Neural progenitor cell (in vitro differentiated cells): ENCODE measurements at regions not wholly inside any gene's neighbourhood (a gene's known extent, or its start where the extent isn't known, plus 50 kb on each side); places are given as distances from the start of the nearest gene placed in this dataset.
"Not testable (repeated sequence)": the region's sequence is repeated elsewhere in the genome, so short reads cannot be mapped to it uniquely, and the experiment has no call there.

Source experiments
- DNase-seq: peaks from one replicate; pipeline ENCODE4 v3.0.0-alpha.2; 2016; ENCODE audit warnings: low spot score
- H2AFZ ChIP-seq: fragments of 200-600 bp; sonication (generic); replicated peaks from 2 replicates; pipeline ENCODE4 v1.6.1; 2016; ENCODE audit warnings: antibody characterized with exemption
- H3F3A ChIP-seq: fragments of 200-600 bp; sonication (generic); 2 replicates; pipeline ENCODE4 v1.6.1; 2016; ENCODE audit warnings: antibody characterized with exemption, low read depth
- H3K27ac ChIP-seq: fragments of 200-600 bp; sonication (generic); 2 replicates; pipeline ENCODE4 v1.5.1; 2016; ENCODE audit warnings: mild to moderate bottlenecking
- H3K27me3 ChIP-seq: fragments of 200-600 bp; sonication (generic); 2 replicates; pipeline ENCODE4 v1.6.1; 2016; ENCODE audit warnings: mild to moderate bottlenecking, moderate library complexity
- H3K36me3 ChIP-seq: fragments of 200-600 bp; sonication (generic); 2 replicates; pipeline ENCODE4 v1.5.1; 2016
- H3K4me1 ChIP-seq: fragments of 200-600 bp; sonication (generic); 2 replicates; pipeline ENCODE4 v1.6.1; 2016; ENCODE audit warnings: mixed run types
- H3K4me2 ChIP-seq: fragments of 200-600 bp; sonication (generic); 2 replicates; pipeline ENCODE4 v1.6.1; 2016
- H3K4me3 ChIP-seq: fragments of 200-600 bp; sonication (generic); 2 replicates; pipeline ENCODE4 v1.5.1; 2016
- H3K79me2 ChIP-seq: fragments of 200-600 bp; sonication (generic); 2 replicates; pipeline ENCODE4 v1.6.1; 2016; ENCODE audit warnings: low read depth
- H3K9ac ChIP-seq: fragments of 200-600 bp; sonication (generic); 2 replicates; pipeline ENCODE4 v1.6.1; 2016
- H3K9me3 ChIP-seq: fragments of 200-600 bp; sonication (generic); 2 replicates; pipeline ENCODE4 v1.5.1; 2016; ENCODE audit warnings: low read depth
- H4K20me1 ChIP-seq: fragments of 200-600 bp; sonication (generic); 2 replicates; pipeline ENCODE4 v1.6.1; 2016; ENCODE audit warnings: low read depth
- H3K27ac Mint-ChIP-seq: 3 replicates; pipeline ENCODE4 v1.8.0; 2021; ENCODE audit warnings: mixed read lengths
- H3K27me3 Mint-ChIP-seq: 2 replicates; pipeline ENCODE4 v1.8.0; 2022; ENCODE audit warnings: low read depth, mild to moderate bottlenecking, inconsistent platforms, moderate library complexity, mixed read lengths; ENCODE audit not compliant: insufficient read depth
- H3K36me3 Mint-ChIP-seq: 3 replicates; pipeline ENCODE4 v1.8.0; 2021; ENCODE audit warnings: mixed read lengths
- H3K4me1 Mint-ChIP-seq: 3 replicates; pipeline ENCODE4 v1.8.0; 2021; ENCODE audit warnings: mixed read lengths
- H3K4me3 Mint-ChIP-seq: 3 replicates; pipeline ENCODE4 v1.8.0; 2021; ENCODE audit warnings: mild to moderate bottlenecking, moderate library complexity, mixed read lengths
- H3K9me3 Mint-ChIP-seq: 3 replicates; pipeline ENCODE4 v1.8.0; 2020; ENCODE audit warnings: mixed read lengths
- CTCF ChIP-seq: fragments of 200-600 bp; sonication (generic); IDR thresholded peaks from 2 replicates; pipeline ENCODE4 v1.5.1; 2017; ENCODE audit warnings: antibody characterized with exemption, mild to moderate bottlenecking
- EZH2 ChIP-seq: fragments of 200-600 bp; sonication (generic); IDR thresholded peaks from 2 replicates; pipeline ENCODE4 v1.6.1; 2017; ENCODE audit warnings: antibody characterized with exemption, mild to moderate bottlenecking, moderate library complexity
- EZH2phosphoT487 ChIP-seq: fragments of 200-600 bp; sonication (generic); IDR thresholded peaks from 2 replicates; pipeline ENCODE4 v1.6.1; 2017; ENCODE audit warnings: antibody characterized with exemption

GRCh38 chr1:68815632-68816031, 318.8 kb upstream of the DEPDC1 start:
- no peak overlapping the region for H3K4me3 Mint-ChIP-seq
- no peak overlapping the region for H3K4me3 ChIP-seq
- no peaks in the 10 kb centered on the region for H3K27me3 ChIP-seq
- no peaks in the 10 kb centered on the region for H3K79me2 ChIP-seq
- H3K27ac ChIP-seq: no peak overlapping the region
- no peaks in the 10 kb centered on the region for H3K36me3 Mint-ChIP-seq
- H3K27me3 Mint-ChIP-seq: peaks cover 2% of the 10 kb centered on the region
- H3K36me3 ChIP-seq: no peaks in the 10 kb centered on the region
- peaks cover 3% of the 10 kb centered on the region for H3K9me3 Mint-ChIP-seq
- no peak overlapping the region for H3K9ac ChIP-seq
- H3K4me2 ChIP-seq: no peak overlapping the region
- no peaks in the 10 kb centered on the region for H3K9me3 ChIP-seq
- H3K27ac Mint-ChIP-seq: no peak overlapping the region
- H2AFZ ChIP-seq: no peak overlapping the region
- peaks cover 10% of the 10 kb centered on the region for H3K4me1 Mint-ChIP-seq
- no peaks in the 10 kb centered on the region for H3K4me1 ChIP-seq
- DNase-seq: no peak
- H3F3A ChIP-seq: no peaks in the 10 kb centered on the region
- H4K20me1 ChIP-seq: no peaks in the 10 kb centered on the region
- TF ChIP-seq EZH2: no peak
- TF ChIP-seq CTCF: no peak
- no peak for TF ChIP-seq EZH2phosphoT487

- not testable (repeated sequence) for H3K27ac Mint-ChIP-seq, H3K4me3 ChIP-seq, H2AFZ ChIP-seq, H3K79me2 ChIP-seq, H3K9ac ChIP-seq, H3F3A ChIP-seq, DNase-seq, H3K36me3 ChIP-seq, H3K27me3 Mint-ChIP-seq, H3K27ac ChIP-seq, H4K20me1 ChIP-seq, H3K4me3 Mint-ChIP-seq, H3K36me3 Mint-ChIP-seq, H3K9me3 ChIP-seq, H3K4me1 ChIP-seq, H3K4me2 ChIP-seq, H3K27me3 ChIP-seq, H3K9me3 Mint-ChIP-seq
- H3K4me1 Mint-ChIP-seq: peaks cover 10% of the 10 kb centered on the region
These were observed 320.8 kb upstream of the DEPDC1 start for GRCh38 chr1:68817505-68818210.

- H3K9ac ChIP-seq: no peak overlapping the region
- H3K27me3 Mint-ChIP-seq: peaks cover 2% of the 10 kb centered on the region
- H3K27ac Mint-ChIP-seq: no peak overlapping the region
- no peak overlapping the region for H3K4me2 ChIP-seq
- no peaks in the 10 kb centered on the region for H3K4me1 ChIP-seq
- peaks cover 4% of the 10 kb centered on the region for H3K4me1 Mint-ChIP-seq
- DNase-seq: peak; percentile 56
- H2AFZ ChIP-seq: peak overlapping the region; percentile 90
- TF ChIP-seq EZH2phosphoT487 (no peak), CTCF (peak; percentile 73), EZH2 (no peak)
- H3K9me3 Mint-ChIP-seq: no peaks in the 10 kb centered on the region
- H3K27ac ChIP-seq: no peak overlapping the region
- no peaks in the 10 kb centered on the region for H3F3A ChIP-seq
- H3K4me3 ChIP-seq: no peak overlapping the region
- no peaks in the 10 kb centered on the region for H3K79me2 ChIP-seq
- H3K36me3 Mint-ChIP-seq: no peaks in the 10 kb centered on the region
- H3K27me3 ChIP-seq: no peaks in the 10 kb centered on the region
- no peaks in the 10 kb centered on the region for H3K36me3 ChIP-seq
- no peaks in the 10 kb centered on the region for H3K9me3 ChIP-seq
- no peaks in the 10 kb centered on the region for H4K20me1 ChIP-seq
- H3K4me3 Mint-ChIP-seq: no peak overlapping the region
These were observed 322.4 kb upstream of the DEPDC1 start for GRCh38 chr1:68819190-68819829.

- peaks cover 3% of the 10 kb centered on the region for H3K4me1 ChIP-seq
These were observed 323.3 kb upstream of the DEPDC1 start for GRCh38 chr1:68820151-68820550.

More at GRCh38 chr1:68820151-68820550, 323.3 kb upstream of the DEPDC1 start:
- Mint-ChIP-seq H3K4me3 (no peak overlapping the region), H3K27ac (no peak overlapping the region), H3K27me3 (peaks cover 2% of the 10 kb centered on the region), H3K9me3 (no peaks in the 10 kb centered on the region), H3K36me3 (no peaks in the 10 kb centered on the region), H3K4me1 (no peaks in the 10 kb centered on the region)
- no peak overlapping the region for H3K4me2 ChIP-seq
- H3K4me3 ChIP-seq: no peak overlapping the region
- H2AFZ ChIP-seq: peak overlapping the region; percentile 30
- no peaks in the 10 kb centered on the region for H3K9me3 ChIP-seq
- no peaks in the 10 kb centered on the region for H3F3A ChIP-seq
- H3K27me3 ChIP-seq: no peaks in the 10 kb centered on the region
- no peaks in the 10 kb centered on the region for H3K36me3 ChIP-seq
- no peaks in the 10 kb centered on the region for H4K20me1 ChIP-seq
- no peaks in the 10 kb centered on the region for H3K79me2 ChIP-seq
- DNase-seq: no peak
- no peak overlapping the region for H3K27ac ChIP-seq
- no peak for TF ChIP-seq EZH2
- no peak for TF ChIP-seq CTCF
- no peak for TF ChIP-seq EZH2phosphoT487
- no peak overlapping the region for H3K9ac ChIP-seq
